ENCODE measurements at regions not wholly inside any gene's neighbourhood (a gene's known extent, or its start where the extent isn't known, plus 50 kb on each side); places are given as distances from the start of the nearest gene placed in this dataset.

GRCh38 chr2:45211636-45212035 lies 202.4 kb upstream of the SIX2 start:
- TF ChIP-seq POLR2AphosphoS5 (IDR thresholded peaks at IDR 0.05; ENCODE audit: low read depth, low read length): no peak
- TF ChIP-seq TAF1 (IDR thresholded peaks at IDR 0.05; ENCODE audit: low read depth, low read length): no peak
- TF ChIP-seq POLR2A (IDR thresholded peaks at IDR 0.05; ENCODE audit: low read depth, low read length): no peak
- no peak for TF ChIP-seq PAX5 (IDR thresholded peaks at IDR 0.05; ENCODE audit: insufficient read depth, low read length, severe bottlenecking)
